ENCODE measurements at regions not wholly inside any gene's neighbourhood (a gene's known extent, or its start where the extent isn't known, plus 50 kb on each side); places are given as distances from the start of the nearest gene placed in this dataset.
A peak's percentile ranks its signal among the peaks of the same experiment; 100 is the strongest.
"Not testable (repeated sequence)": the region's sequence is repeated elsewhere in the genome, so short reads cannot be mapped to it uniquely, and the experiment has no call there.

- no peak for DNase-seq
Measured at GRCh38 chr13:24931450-24932251, 164.3 kb upstream of the PABPC3 start.

DNA sequence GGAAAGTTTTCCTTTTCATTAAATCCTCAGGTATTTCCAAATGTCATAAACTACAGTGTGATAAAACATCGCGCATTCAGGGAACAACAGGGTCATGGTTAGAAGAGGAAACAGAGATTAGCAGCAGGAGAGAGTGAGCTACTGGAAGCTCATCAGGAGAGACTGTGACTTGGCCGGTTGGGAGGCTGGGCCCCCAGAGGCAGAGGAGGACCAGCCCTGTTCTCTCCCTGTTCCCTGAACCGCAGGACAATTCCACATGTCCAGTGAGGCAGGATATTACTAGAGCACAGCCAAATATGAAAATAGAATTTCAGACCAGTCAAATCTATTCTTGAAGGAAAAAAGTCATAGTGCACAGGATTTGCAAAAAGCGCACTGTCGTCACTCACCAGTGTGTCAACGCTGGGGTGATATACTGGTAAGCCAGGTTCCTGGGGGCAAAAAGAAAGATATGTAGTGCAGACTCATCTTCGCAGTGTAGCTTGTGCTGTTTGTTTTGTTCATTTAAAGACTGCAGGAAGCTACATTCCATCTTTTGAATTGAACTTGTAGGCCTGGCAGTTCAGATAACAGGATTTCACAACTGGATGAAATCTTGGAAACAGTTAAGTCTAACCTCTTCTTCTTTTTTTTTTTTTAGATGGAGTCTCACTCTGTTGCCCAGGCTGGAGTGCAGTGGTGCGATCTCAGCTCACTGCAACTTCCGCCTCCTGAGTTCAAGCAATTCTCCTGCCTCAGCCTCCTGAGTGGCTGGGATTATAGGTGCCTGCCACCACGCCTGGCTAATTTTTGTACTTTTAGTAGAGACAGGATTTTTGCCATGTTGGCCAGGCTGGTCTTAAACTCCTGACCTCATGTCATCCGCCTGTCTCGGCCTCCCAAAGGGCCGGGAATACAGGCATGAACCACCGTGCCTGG, 162.6 kb upstream of the PABPC3 start:
- DNase-seq: not testable (repeated sequence)

DNA sequence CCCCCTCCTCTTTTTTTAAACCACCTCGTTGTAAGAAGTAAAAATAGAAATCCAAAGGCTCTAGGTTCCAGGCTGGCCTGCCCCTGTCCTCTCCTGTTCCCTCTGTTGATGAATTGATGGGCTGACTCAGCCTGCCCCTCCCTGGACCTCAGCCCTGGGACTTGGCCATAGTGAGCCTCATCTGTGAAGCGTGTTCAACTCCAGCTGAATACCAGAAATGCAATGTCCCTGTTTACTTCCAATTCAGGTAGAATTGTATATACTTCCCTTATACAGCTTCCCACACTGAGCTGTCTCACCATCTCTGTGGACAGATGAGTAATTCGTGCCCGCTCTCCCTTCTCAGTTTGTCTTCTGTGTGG, 161.9 kb upstream of the PABPC3 start:
- not testable (repeated sequence) for DNase-seq

DNA sequence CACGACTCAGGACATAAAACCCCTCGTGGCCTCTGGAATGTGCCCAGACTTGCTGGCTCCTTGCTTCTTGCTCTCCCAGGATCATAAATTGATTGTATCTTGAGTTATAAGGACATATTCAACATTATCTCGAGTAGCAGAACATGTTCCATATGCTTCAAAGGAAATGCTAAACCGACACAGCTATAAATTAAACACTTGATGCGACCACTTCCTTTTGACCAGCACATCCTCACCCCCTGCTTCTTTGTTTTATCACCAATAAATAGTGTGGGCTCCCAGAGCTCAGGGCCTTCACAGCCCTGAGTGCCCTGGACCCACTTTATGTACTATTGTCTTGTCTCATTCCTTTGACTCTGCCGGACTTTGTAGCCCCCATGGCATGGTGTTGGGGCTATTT, 157.0 kb upstream of the PABPC3 start:
- DNase-seq: no peak

DNA sequence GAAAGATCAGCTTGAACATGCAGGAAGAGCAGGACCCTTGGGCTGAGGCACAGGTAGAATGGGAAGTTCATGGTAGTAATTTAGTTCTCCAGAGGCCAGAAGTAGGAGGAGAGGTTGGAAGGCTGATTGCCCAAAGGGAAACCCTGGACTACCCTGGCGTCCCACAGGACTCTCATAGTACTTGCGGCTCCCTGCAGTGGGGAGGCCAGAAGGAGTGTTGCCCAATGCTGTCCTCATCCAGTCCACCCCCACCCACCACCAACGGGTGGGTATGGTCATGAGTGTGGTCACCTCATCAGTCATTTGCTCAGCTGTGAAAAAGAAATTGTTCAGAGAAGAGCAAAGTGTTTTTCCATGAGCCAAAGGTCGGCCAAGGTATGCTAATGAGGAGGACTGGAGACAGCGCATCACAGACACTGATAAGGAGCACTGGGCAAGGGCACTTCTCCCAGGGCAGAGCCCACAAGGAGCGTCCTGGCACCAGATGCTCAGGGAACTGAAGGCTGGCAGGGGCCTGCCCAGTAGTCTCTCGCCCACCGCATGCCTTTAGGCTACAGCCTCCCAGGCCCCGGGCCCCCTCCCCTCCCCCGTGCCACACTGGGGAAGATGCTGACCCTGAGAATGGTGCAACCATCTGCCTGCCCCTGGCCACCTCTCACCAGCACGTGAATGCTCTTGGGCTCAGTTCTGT, 154.8 kb upstream of the PABPC3 start:
- DNase-seq: not testable (repeated sequence)

DNA sequence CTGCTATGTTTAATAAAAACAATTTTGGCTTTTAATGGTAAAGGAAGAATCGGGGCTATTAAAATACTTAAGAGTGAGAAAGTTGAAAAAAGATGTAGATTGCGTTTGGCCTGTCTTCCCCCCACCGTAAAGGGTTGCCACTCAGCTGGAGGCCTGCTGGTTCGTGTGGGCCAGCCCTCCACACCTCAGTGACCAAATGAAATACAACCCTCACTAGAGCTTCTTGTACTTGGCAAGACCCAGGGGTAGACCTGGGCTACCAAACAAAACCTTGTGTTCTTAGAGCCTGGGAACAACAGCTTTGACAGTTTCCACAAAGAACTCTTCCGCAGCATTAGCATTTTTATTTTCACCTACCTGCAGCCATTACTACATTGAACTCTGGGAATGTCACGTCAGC, 152.8 kb upstream of the PABPC3 start:
- DNase-seq: no peak

- DNase-seq: not testable (repeated sequence)
Measured at GRCh38 chr13:24944073-24944472, 151.9 kb upstream of the PABPC3 start.

- not testable (repeated sequence) for DNase-seq
Measured at GRCh38 chr13:24948977-24949376, 147.0 kb upstream of the PABPC3 start.

- peak in 1 of 2 experiments; percentile 3 for DNase-seq
Measured at GRCh38 chr13:24950611-24951010, 145.3 kb upstream of the PABPC3 start.

- not testable (repeated sequence) for DNase-seq
Measured at GRCh38 chr13:24967970-24968369, 128.0 kb upstream of the PABPC3 start.

DNA sequence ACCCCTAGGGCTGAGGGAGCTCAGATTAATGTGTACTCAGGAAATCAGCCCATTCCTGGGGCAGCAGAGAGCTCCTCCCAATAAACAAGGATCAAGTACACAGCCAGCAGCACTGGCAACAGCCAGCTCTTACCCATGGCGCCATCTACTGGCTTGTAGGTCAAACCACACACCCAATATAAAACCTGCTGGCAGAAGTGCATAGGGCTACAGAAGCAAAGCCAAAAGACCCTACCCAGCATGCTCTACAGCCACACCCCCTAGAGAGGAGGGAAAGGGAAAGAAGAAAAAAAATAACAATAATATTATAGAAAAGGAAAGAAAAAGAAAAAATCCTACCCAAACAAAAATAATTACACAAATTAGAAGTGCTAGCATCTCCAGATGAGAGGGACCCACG, 127.5 kb upstream of the PABPC3 start:
- DNase-seq: not testable (repeated sequence)

DNA sequence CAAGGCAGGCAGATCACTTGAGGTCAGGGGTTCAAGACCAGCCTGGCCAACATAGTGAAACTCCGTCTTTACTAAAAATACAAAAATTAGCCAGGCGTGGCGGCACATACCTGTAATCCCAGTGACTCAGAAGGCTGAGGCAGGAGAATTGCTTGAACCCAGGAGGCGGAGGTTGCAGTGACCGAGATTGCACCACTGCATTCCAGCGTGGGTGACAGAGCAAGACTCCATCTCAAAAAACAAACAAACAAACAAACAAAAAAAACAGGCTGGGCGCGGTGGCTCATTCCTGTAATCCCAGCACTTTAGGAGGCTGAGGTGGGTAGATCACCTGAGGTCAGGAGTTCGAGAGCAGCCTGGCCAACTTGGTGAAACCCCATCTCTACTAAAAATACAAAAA, 122.8 kb upstream of the PABPC3 start:
- DNase-seq: not testable (repeated sequence)

DNA sequence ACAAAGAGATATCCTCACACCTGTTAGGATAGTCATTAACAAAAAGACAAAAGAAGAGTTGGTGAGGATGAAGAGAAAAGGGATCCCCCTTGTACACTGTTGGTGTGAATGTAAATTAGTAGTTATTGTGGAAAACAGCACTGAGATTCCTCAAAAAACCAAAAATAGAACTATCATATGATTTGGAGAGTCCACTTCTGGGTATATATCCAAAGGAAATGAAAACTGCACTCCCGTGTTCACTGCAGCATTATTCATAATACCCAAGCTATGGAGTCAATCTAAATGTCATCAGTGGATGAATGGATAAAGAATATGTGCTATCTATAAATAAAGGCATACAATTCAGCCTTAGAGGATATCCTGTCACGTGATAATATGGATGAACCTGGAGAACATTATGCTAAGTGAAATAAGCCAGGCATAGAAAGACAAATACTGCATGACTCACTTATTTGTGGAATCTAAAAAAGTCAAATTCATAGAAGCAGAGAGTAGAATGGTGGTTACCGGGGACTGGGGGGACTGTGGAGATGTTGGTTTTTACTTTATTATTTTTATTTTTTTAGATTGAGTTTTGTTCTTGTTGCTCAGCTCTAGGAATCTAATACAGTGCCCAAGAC, 114.6 kb upstream of the PABPC3 start:
- DNase-seq: not testable (repeated sequence)

DNA sequence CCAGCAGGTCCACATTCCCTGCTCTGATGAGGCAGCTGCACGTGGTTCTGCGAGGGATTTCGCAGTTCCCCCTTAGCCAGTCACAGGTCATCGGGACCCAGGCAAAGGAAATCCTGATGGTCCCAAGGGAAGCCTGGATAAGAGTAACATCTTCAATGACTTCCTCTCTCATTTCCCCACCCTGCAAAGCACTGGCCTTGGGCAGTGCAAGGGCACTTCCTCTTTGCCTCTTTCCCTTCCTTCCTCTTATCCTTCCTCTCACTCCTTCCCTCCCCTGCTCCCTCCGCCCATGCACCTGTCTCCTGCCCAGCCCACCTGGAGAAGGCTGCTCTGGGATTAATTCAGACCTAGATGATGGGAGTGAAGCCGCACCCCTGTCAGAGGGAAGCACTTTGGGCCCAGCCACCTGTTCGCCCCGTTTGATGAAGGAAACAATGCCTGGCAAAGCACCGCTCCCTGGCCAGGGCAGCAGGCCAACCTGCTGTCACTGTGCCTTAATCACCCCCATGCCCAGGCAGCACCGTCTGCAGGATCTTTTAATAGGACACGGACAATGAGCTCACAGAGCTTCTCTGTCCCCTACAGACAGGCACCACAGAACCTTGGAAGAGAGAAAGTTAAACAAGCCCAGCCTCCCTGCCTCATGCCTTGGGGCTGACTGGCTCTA, 113.5 kb upstream of the PABPC3 start:
- DNase-seq: no peak

- no peak for DNase-seq
Measured at GRCh38 chr13:24983094-24983493, 112.8 kb upstream of the PABPC3 start.

- DNase-seq: no peak
Measured at GRCh38 chr13:24984134-24984533, 111.8 kb upstream of the PABPC3 start.

DNA sequence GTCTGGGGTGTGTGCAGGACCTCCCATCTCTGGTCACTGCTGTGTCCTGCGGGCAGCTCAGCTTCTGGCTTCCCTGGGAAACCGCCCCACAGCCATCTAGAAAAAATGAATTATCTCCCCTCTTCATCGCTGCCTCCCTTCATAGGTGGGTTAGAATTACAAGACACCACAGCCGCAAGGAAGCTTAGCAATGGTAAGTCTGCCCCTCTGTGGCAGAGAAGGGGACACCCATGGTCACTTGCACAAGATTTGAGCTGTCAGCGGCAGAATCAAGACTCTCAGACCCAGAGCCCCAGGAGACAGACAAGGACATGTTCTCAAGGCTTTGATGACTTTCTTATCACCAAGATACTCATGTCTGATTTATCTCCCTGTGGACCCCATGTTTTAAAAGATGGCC, 110.8 kb upstream of the PABPC3 start:
- DNase-seq: no peak

DNA sequence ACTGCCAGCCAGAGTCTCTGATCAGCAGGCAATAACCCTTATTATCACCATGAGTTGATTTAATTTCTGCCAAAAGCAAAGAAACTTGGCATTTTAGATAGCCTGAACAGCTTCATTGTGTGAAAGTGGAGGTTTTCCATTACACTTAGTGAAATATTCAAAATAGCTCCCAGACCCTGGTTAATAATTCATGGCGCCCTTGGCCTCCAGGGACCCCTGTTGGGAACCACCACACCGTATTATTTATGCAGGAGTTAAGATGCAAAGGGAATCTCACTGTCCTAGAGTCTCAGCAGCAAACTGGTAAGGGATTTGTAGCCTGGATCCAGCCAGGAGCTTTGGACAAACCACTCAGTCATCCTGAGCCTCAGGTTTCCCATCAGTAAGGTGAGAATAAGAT, 110.0 kb upstream of the PABPC3 start:
- DNase-seq: no peak

DNA sequence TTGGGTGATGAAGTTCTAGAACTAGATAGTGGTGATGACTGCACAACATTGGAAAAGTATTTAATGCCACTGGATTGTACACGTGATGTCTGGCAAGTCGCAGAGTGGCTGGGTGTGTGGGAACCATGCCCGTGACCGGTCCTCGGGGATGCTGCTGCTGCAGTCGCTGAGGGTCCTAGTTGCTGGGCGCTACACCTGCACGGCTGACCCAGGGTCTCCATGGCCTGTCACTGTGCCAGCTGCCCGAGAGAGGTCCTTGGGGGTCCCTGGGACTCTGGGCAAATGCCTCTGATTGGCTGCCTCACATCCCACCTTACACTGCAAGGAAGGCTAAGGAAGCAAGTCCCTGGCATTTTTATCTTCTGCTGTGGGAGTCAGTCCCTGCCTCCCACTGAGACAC, 109.1 kb upstream of the PABPC3 start:
- DNase-seq: no peak

- DNase-seq: not testable (repeated sequence)
Measured at GRCh38 chr13:24989959-24990358, 106.0 kb upstream of the PABPC3 start.

DNA sequence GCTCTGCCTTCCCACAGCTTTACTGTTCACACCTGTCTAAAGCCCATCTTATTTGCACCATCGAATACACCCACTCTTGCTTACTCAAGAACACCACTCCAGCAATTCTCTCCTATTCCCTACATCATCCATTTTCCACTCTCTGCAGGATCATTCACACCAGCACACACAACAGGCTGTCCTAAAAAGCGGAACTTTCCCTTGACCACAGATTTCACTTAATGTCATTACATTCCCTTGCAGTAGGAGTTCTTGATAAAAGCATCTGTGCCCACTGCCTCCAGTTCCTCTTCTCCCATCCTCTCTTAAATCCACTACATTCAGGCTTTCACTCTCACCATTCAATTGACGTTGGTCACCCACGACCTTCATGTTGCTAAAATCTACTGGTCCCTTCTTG, 103.0 kb upstream of the PABPC3 start:
- DNase-seq: peak; percentile 25 to 50

DNA sequence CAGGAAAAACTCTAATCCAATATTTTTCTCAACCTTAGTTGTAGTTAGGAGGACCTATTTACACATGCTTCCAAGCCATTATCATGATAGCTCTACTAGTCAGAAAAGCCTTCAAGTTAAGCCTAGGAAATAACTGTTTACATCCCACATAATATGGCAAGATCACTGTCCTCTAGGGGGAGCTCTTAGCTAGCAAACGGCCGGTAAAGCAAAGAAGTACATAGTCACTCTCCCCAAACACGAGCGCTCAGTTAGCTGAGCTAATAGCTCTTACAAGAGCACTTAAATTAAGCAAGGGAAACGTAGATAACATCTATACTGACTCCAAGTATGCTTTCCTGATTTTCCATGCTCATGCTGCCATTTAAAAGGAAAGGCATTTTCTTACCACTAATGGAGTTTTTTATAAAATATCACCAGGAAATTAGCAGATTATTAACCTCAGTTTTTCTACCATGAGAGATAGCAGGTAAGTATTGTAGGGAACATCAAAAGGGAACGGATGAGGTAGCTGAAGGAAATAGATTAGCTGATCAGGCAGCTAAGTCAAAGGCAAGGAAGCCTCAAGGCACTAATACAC, 100.6 kb upstream of the PABPC3 start:
- peak; percentile 65 to 81 for DNase-seq
